Activated CD4-positive, CD25-positive, alpha-beta regulatory T cell treated with anti-CD3 and anti-CD28 coated beads, Interleukin-2, amount 50 U/mL, for 16 hours (primary cell): ENCODE measurements at regions not wholly inside any gene's neighbourhood (a gene's known extent, or its start where the extent isn't known, plus 50 kb on each side); places are given as distances from the start of the nearest gene placed in this dataset.

Experiments
- DNase-seq: peaks from one replicate; pipeline ENCODE4 v3.0.0-alpha.2; 2020; ENCODE audit warnings: low read depth, low spot score

GRCh38 chr20:52493171-52493721 lies 301.7 kb upstream of the ZFP64 start:
- no peak for DNase-seq

DNA sequence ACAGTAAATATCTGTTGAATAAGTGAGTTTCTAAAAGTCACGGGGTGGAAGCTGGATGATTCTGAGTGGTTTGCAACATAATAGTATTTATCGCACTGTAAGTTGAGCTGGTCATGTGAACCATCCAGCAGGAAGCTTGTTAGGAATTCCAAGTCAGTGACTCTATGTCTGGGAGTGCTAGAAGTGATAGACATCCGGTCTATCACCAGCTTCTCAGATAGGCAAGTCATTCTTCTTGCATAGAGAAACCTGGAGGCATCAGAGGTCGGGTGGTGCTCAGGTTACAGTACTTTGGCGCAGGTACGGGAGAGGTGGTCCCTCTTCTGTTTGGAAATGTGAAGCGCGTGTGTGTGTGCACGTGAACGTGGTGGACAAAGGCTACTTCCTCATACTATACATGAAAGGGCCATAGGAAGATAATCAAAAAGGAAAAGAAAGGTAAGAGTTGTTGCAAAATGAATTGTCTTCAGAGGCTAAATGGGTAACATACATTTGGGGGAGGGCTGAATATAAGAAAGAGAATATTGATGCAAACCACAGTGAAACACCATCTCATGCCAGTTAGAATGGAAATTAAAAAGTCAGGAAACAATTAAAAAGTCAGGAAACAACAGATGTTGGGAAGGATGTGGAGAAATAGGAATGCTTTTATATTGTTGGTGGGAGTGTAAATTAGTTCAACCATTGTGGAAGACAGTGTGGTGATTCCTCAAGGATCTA lies 299.3 kb upstream of the ZFP64 start:
- DNase-seq: no peak

DNA sequence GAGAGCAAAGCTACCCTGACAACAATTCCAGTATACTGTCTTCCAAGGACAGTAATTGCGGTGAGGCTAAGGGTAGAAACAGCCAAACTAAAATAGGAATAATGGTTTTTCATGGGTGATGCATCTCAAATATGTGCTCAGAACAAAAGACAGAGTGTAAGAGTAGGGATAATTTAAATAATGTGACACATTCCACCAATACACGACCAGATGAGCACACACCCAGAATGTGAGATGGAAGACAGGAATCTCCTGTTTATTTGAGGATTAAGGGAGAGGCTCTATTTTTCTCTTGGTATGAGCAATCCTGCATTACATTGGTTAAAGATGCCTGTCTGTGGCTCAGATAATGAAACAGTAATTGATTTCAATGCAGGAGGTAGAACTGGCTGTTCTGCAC lies 292.9 kb upstream of the ZFP64 start:
- no peak for DNase-seq

- DNase-seq: no peak
These were observed 291.8 kb upstream of the ZFP64 start for GRCh38 chr20:52483382-52483781.

GRCh38 chr20:52482044-52482443 lies 290.5 kb upstream of the ZFP64 start:
- DNase-seq: no peak

GRCh38 chr20:52481443-52481842 lies 289.9 kb upstream of the ZFP64 start:
- DNase-seq: no peak

- DNase-seq: no peak
These were observed 284.6 kb upstream of the ZFP64 start for GRCh38 chr20:52476074-52476750.

- DNase-seq: no peak
These were observed 281.6 kb upstream of the ZFP64 start for GRCh38 chr20:52473186-52473585.

DNA sequence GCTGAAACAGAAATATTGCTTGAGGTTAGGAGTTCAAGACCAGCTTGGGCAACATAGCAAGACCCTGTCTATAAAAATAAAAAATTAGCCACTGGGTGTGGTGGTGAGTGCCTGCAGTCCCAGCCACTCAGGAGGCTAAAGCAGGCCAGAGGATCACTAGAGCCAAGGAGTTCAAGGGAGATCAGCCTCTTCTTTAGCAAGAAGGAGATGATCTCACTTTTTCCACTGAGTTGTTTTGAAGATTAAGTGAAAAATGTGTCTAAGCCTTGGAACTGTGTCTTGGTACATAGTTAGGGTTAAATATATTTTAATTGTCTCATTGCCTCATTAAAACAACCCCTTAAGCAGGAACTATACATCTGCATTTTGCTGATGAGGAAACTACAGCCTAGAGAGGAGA lies 279.0 kb upstream of the ZFP64 start:
- no peak for DNase-seq

- no peak for DNase-seq
These were observed 277.5 kb upstream of the ZFP64 start for GRCh38 chr20:52469128-52469527.

- DNase-seq: no peak
These were observed 274.4 kb upstream of the ZFP64 start for GRCh38 chr20:52465991-52466390.

DNA sequence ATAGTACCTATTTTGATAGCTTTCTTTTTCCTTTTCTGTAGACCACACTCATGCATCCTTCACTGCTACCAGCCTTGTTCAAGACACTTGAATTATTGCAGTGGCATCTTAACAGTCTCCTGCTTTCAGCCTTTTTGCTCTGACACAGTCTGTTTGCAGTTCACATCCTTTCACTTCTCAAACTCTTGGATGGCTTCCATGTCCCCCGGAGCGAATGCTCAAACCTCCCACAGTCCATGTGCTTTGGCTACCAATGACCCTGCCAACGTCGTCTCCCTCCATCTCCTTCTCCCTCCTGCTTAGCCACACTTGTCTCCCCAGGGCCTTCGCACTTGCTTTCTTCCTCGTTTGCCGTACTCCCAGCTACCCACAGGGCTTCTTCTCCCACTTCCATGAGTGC lies 270.0 kb upstream of the ZFP64 start:
- DNase-seq: no peak

- DNase-seq: no peak
These were observed 267.6 kb upstream of the ZFP64 start for GRCh38 chr20:52459150-52459549.

DNA sequence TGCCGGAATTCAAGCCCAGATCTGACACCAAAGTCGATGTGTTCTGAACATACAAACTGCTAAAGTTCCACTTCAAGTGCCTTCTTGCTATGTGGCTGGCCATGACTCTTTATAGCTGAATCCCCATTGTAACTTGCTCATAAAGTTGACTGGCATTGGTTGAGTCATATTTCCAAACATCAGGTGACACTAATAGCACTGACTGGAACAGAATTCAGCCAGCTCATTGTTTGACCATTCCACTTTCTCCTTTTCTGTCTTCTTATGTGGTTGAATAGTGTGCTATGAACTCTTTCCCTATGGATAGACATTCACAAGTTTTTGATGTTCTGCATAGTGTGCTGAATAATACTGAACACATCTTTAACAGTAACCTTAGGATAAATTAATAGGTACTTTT lies 266.2 kb upstream of the ZFP64 start:
- DNase-seq: no peak

- no peak for DNase-seq
These were observed 263.1 kb upstream of the ZFP64 start for GRCh38 chr20:52454660-52455059.

DNA sequence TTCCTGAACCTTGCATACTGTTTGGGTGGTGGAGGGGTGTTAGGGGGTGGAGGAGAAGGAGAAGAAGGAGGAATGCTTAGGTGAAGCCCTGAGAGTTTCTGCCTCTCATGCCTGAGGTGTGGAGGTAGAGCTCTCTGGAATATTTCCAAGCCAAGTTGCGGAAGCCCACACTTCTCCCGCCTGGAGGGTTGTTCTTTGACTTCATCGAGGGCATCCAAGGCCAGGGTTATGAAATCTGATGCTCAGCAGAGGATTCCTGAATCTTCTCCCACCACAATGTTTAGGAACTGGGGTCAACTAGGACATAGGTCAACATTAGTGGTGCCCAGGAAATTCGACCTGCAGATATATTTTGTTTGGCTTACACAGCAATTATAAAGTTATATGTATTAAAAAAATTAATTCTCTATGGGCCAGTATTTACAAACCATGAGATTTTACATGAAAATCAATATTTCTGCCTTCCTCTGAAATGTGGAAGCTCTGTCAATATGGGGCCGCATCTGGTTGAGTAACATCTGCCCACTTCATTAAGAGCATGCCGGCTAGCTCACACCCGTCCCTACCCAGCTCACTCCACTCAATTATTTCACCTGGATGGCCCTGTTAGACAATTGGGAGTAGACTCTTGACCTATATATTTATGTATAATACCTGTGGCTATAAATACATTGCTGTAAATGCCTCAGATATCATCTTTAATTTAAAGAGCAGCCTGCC lies 257.1 kb upstream of the ZFP64 start:
- DNase-seq: no peak

- DNase-seq: no peak
These were observed 255.6 kb upstream of the ZFP64 start for GRCh38 chr20:52447225-52447551.

DNA sequence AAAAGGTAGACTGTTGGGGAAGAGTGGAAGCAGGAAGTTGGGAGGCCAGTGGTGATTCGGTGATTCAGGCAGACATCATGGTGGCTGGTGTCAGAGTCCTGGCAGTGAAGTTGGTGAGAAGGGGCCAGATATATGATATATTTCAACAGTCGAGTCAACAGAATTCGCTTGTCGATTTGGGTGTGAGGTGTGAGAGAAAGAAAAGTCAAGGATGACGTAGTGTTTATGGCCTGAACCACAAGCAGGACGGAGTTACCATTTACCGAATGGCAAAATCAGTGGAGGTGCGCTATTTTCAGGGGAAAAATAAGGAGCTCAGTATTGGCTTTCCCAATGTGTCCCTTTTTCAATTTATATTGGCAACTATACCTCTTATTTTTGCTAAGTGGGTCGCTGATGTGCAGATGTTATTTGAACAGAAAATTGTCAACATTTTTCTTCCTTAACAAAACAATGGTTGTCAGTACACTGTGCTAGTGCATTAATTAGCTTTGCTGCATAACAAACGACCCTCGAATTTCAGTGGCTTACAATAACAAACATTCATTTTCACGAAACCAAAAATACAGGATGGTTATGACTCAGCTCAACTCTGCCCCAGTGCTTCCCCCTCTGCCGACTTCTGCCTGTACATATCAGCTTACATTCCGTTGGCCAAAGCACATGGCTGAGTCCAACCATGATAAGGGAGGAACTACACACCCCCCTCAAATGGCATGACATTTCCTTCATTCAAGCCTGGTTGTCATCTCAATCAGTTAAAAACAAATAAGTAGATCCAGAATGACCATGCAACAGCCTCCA lies 255.0 kb upstream of the ZFP64 start:
- DNase-seq: no peak

GRCh38 chr20:52444455-52444854 lies 252.9 kb upstream of the ZFP64 start:
- DNase-seq: no peak

- DNase-seq: no peak
These were observed 252.3 kb upstream of the ZFP64 start for GRCh38 chr20:52443874-52444273.

DNA sequence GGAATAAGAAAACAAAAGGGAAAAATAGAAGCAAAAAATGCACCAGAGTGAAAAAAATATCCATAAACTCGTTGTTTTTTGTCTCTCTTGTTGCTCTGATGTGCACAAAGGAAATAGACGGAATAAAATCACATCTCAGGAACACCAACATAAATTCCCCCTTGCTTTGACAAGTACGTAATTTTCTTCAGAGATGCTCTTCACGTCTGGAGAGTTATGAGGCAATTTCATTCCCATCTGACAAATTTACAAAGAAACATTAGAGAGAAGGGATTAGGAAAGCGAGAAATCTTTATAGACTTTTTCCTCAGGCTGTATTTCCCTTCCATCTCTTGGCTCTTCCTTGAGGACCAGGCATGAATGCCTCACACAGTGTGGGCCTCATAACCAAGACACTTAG lies 250.1 kb upstream of the ZFP64 start:
- DNase-seq: no peak

DNA sequence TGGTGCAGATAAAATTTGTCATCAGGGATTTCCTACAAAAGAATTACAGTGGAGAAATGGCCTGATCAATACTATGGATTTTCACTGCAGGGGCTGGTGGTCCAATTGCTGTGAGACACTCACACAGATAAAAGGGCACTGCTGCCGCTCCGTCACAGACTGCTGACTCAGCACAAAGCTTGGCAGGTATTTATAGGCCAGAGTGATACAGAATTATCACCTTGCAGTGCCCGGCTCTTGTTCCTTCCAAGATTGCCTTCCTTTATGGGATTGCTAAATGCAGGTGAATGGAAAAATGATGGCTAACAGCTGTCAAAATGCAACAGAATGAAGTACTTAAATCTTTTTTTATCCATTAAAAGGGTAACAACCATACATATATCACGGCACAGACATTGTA lies 247.8 kb upstream of the ZFP64 start:
- no peak for DNase-seq
